GM18519 (cell line): ENCODE measurements at regions not wholly inside any gene's neighbourhood (a gene's known extent, or its start where the extent isn't known, plus 50 kb on each side); places are given as distances from the start of the nearest gene placed in this dataset.
"Not testable (repeated sequence)": the region's sequence is repeated elsewhere in the genome, so short reads cannot be mapped to it uniquely, and the experiment has no call there.

Experiments
- ATAC-seq: cut with Tn5 transposase; IDR thresholded peaks from one replicate; pipeline ENCODE4 v1.9.1; 2021; ENCODE audit warnings: mild to moderate bottlenecking, moderate library complexity; ENCODE audit not compliant: unreplicated experiment, low FRiP score

- ATAC-seq: not testable (repeated sequence)
These were observed 63.8 kb downstream of the NSUN5 start for GRCh38 chr7:73244782-73245311.

GRCh38 chr7:73234994-73235717, 73.5 kb downstream of the NSUN5 start:
- peak; percentile 70 for ATAC-seq

- ATAC-seq: not testable (repeated sequence)
These were observed 82.9 kb downstream of the NSUN5 start for GRCh38 chr7:73225745-73226144.

GRCh38 chr7:73221724-73222123, 86.9 kb downstream of the NSUN5 start:
- ATAC-seq: not testable (repeated sequence)

GRCh38 chr7:73220766-73221370, 87.8 kb downstream of the NSUN5 start:
- ATAC-seq: not testable (repeated sequence)

GRCh38 chr7:73220357-73220756, 88.3 kb downstream of the NSUN5 start:
- ATAC-seq: peak; percentile 64

- not testable (repeated sequence) for ATAC-seq
These were observed 89.8 kb downstream of the NSUN5 start for GRCh38 chr7:73218802-73219201.

GRCh38 chr7:73216046-73216675, 92.5 kb downstream of the NSUN5 start:
- not testable (repeated sequence) for ATAC-seq

GRCh38 chr7:73215232-73215631, 93.4 kb downstream of the NSUN5 start:
- ATAC-seq: not testable (repeated sequence)

- not testable (repeated sequence) for ATAC-seq
These were observed 94.2 kb downstream of the NSUN5 start for GRCh38 chr7:73214471-73214870.

GRCh38 chr7:73213076-73213475, 95.5 kb downstream of the NSUN5 start:
- not testable (repeated sequence) for ATAC-seq

- ATAC-seq: not testable (repeated sequence)
These were observed 103.0 kb downstream of the NSUN5 start for GRCh38 chr7:73205594-73205993.

GRCh38 chr7:73204898-73205297, 103.7 kb downstream of the NSUN5 start:
- not testable (repeated sequence) for ATAC-seq

GRCh38 chr7:73203312-73203711, 105.3 kb downstream of the NSUN5 start:
- not testable (repeated sequence) for ATAC-seq

- ATAC-seq: not testable (repeated sequence)
These were observed 107.4 kb downstream of the NSUN5 start for GRCh38 chr7:73201264-73201663.

GRCh38 chr7:73200518-73201099, 108.0 kb downstream of the NSUN5 start:
- ATAC-seq: not testable (repeated sequence)

GRCh38 chr7:73193991-73194390, 108.2 kb upstream of the SPDYE9 start:
- not testable (repeated sequence) for ATAC-seq

- not testable (repeated sequence) for ATAC-seq
These were observed 104.8 kb upstream of the SPDYE9 start for GRCh38 chr7:73190483-73191155.

- ATAC-seq: not testable (repeated sequence)
These were observed 102.4 kb upstream of the SPDYE9 start for GRCh38 chr7:73188287-73188686.

- not testable (repeated sequence) for ATAC-seq
These were observed 100.9 kb upstream of the SPDYE9 start for GRCh38 chr7:73186589-73187309.
